ENCODE measurements at regions not wholly inside any gene's neighbourhood (a gene's known extent, or its start where the extent isn't known, plus 50 kb on each side); places are given as distances from the start of the nearest gene placed in this dataset.

- TF ChIP-seq, protein P1, sequence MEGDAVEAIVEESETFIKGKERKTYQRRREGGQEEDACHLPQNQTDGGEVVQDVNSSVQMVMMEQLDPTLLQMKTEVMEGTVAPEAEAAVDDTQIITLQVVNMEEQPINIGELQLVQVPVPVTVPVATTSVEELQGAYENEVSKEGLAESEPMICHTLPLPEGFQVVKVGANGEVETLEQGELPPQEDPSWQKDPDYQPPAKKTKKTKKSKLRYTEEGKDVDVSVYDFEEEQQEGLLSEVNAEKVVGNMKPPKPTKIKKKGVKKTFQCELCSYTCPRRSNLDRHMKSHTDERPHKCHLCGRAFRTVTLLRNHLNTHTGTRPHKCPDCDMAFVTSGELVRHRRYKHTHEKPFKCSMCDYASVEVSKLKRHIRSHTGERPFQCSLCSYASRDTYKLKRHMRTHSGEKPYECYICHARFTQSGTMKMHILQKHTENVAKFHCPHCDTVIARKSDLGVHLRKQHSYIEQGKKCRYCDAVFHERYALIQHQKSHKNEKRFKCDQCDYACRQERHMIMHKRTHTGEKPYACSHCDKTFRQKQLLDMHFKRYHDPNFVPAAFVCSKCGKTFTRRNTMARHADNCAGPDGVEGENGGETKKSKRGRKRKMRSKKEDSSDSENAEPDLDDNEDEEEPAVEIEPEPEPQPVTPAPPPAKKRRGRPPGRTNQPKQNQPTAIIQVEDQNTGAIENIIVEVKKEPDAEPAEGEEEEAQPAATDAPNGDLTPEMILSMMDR (IDR thresholded peaks at IDR 0.05; ENCODE audit: unreplicated experiment in 3 of 3): no peak
- Mint-ChIP-seq H3K27ac (no peak overlapping the region), H3K27me3 (ENCODE audit: low read depth) (no peaks in the 10 kb centered on the region), H3K4me1 (peaks cover 6% of the 10 kb centered on the region), H3K4me3 (no peak overlapping the region), H3K36me3 (ENCODE audit: low read depth) (no peaks in the 10 kb centered on the region), H3K9me3 (no peaks in the 10 kb centered on the region)
Observed at GRCh38 chr2:49260979-49261538, 106.7 kb upstream of the FSHR start.

- Mint-ChIP-seq H3K36me3 (ENCODE audit: low read depth) (no peaks in the 10 kb centered on the region), H3K27ac (no peak overlapping the region), H3K4me1 (peaks cover 6% of the 10 kb centered on the region), H3K4me3 (no peak overlapping the region), H3K9me3 (no peaks in the 10 kb centered on the region), H3K27me3 (ENCODE audit: low read depth) (no peaks in the 10 kb centered on the region)
- TF ChIP-seq, protein P1 (IDR thresholded peaks at IDR 0.05; ENCODE audit: unreplicated experiment in 3 of 3): no peak
Observed at GRCh38 chr2:49259926-49260325, 105.6 kb upstream of the FSHR start.

- TF ChIP-seq, protein P1 (IDR thresholded peaks at IDR 0.05; ENCODE audit: unreplicated experiment in 3 of 3): peak; percentile 12 to 21 (median 14)
- no peaks in the 10 kb centered on the region for H3K4me1 Mint-ChIP-seq
- H3K27me3 Mint-ChIP-seq (ENCODE audit: low read depth): no peaks in the 10 kb centered on the region
- H3K36me3 Mint-ChIP-seq (ENCODE audit: low read depth): no peaks in the 10 kb centered on the region
- H3K4me3 Mint-ChIP-seq: no peak overlapping the region
- no peaks in the 10 kb centered on the region for H3K9me3 Mint-ChIP-seq
- no peak overlapping the region for H3K27ac Mint-ChIP-seq
Observed at GRCh38 chr2:49255409-49255971, 101.2 kb upstream of the FSHR start.

DNA sequence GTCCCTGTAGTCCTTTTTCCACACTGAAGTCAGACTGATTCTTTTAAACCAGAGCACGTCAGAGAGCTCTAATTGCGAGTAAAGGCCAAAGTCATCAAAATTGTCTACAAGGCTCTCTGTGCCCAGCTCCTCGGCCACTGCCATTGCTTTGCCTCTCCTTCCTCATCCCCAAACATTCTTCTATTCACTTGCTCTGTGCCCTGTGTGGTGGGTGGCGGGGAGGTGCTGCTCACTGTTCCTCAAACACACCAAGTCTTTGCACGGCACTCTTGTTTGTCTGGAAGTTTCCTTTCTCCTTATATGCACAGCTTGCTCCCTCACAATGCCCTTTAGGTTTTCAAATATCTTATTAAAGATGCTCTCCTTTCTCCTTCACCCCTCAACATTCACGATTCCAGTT is 100.1 kb upstream of the FSHR start:
- Mint-ChIP-seq H3K4me1 (no peaks in the 10 kb centered on the region), H3K4me3 (no peak overlapping the region), H3K27me3 (ENCODE audit: low read depth) (no peaks in the 10 kb centered on the region), H3K36me3 (ENCODE audit: low read depth) (no peaks in the 10 kb centered on the region), H3K9me3 (no peaks in the 10 kb centered on the region), H3K27ac (no peak overlapping the region)
- TF ChIP-seq, protein P1 (IDR thresholded peaks at IDR 0.05; ENCODE audit: unreplicated experiment in 3 of 3): no peak

DNA sequence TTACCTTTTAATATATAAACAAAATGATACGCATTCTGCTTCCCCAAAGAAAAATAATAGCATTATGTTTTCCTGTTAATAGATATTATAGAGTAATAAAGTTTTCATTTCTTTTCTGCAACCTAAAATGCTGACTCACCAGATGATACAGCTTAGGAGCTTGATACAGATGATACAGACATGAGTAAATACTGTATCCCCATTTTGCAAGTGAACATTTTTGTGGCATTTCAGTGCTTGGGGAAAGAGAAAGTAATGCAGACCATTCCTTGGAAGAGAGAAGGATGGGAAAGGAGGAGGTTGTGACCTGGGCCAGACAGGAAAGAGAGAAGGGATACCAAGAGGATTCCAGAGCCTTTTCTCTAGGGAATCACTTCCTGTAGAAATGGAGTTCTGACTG is 97.5 kb upstream of the FSHR start:
- Mint-ChIP-seq H3K36me3 (ENCODE audit: low read depth) (no peaks in the 10 kb centered on the region), H3K9me3 (peaks cover 10% of the 10 kb centered on the region), H3K4me1 (no peaks in the 10 kb centered on the region), H3K27me3 (ENCODE audit: low read depth) (no peaks in the 10 kb centered on the region), H3K27ac (no peak overlapping the region), H3K4me3 (no peak overlapping the region)
- TF ChIP-seq, protein P1 (IDR thresholded peaks at IDR 0.05; ENCODE audit: unreplicated experiment in 3 of 3): no peak

- Mint-ChIP-seq H3K27me3 (ENCODE audit: low read depth) (no peaks in the 10 kb centered on the region), H3K27ac (no peak overlapping the region), H3K9me3 (peaks cover 15% of the 10 kb centered on the region), H3K4me1 (no peaks in the 10 kb centered on the region), H3K4me3 (no peak overlapping the region), H3K36me3 (ENCODE audit: low read depth) (no peaks in the 10 kb centered on the region)
- TF ChIP-seq, protein P1 (IDR thresholded peaks at IDR 0.05; ENCODE audit: unreplicated experiment in 3 of 3): no peak
Observed at GRCh38 chr2:49251251-49251650, 96.9 kb upstream of the FSHR start.
